Activated naive CD8-positive, alpha-beta T cell treated with anti-CD3 and anti-CD28 coated beads, Interleukin-2, amount 50 U/mL, for 16 hours (primary cell): ENCODE measurements at regions not wholly inside any gene's neighbourhood (a gene's known extent, or its start where the extent isn't known, plus 50 kb on each side); places are given as distances from the start of the nearest gene placed in this dataset.
"Not testable (repeated sequence)": the region's sequence is repeated elsewhere in the genome, so short reads cannot be mapped to it uniquely, and the experiment has no call there.

Source experiments
- DNase-seq: peaks from one replicate; pipeline ENCODE4 v3.0.0-alpha.2; 2020; ENCODE audit warnings: low read depth, low spot score

GRCh38 chr10:45249978-45250693, 65.3 kb downstream of the OR13A1 start:
- DNase-seq = no peak

GRCh38 chr10:45250694-45251075, 64.7 kb downstream of the OR13A1 start:
- DNase-seq = not testable (repeated sequence)
